CD8-positive, alpha-beta memory T cell (primary cell): ENCODE measurements at regions not wholly inside any gene's neighbourhood (a gene's known extent, or its start where the extent isn't known, plus 50 kb on each side); places are given as distances from the start of the nearest gene placed in this dataset.

ENCODE experiments used
- CTCF ChIA-PET: fragments of 350-600 bp; sonication (Branson Sonifier 250); formaldehyde crosslinking; loops from one replicate; lab custom pipeline; 2021; ENCODE audit warnings: antibody characterized with exemption; lab: Charles Lee
- POLR2A ChIA-PET: fragments of 350-600 bp; sonication (Branson Sonifier 250); formaldehyde crosslinking; loops from one replicate; lab custom pipeline; 2021; ENCODE audit warnings: antibody characterized with exemption; lab: Charles Lee
- DNase-seq, 5 donors: peaks; one replicate each; pipeline versions ENCODE4 v3.0.0 to v3.0.0-alpha.2; 2020 to 2022; ENCODE audit warnings: mixed read lengths in 1 of 5
- H3K27ac ChIP-seq: one replicate; pipeline ENCODE4 v1.7.0; 2013; ENCODE audit warnings: low read depth, mild to moderate bottlenecking, low read length, moderate library complexity
- H3K27me3 ChIP-seq: 2 replicates; pipeline ENCODE4 v1.7.0; 2013; ENCODE audit warnings: low read length, mild to moderate bottlenecking; ENCODE audit not compliant: insufficient read depth, poor library complexity, severe bottlenecking
- H3K36me3 ChIP-seq: 2 replicates; pipeline ENCODE4 v1.7.0; 2013; ENCODE audit warnings: mild to moderate bottlenecking, low read length, moderate library complexity; ENCODE audit not compliant: insufficient read depth
- H3K4me1 ChIP-seq: 2 replicates; pipeline ENCODE4 v1.7.0; 2013; ENCODE audit warnings: mild to moderate bottlenecking, low read length, moderate library complexity; ENCODE audit not compliant: insufficient read depth
- H3K4me3 ChIP-seq: 2 replicates; pipeline ENCODE4 v1.7.0; 2013; ENCODE audit warnings: mild to moderate bottlenecking, low read length
- H3K9me3 ChIP-seq: 2 replicates; pipeline ENCODE4 v1.7.0; 2013; ENCODE audit warnings: mild to moderate bottlenecking, low read length
- H3K27ac Mint-ChIP-seq, 8 donors: one replicate each; pipeline ENCODE4 v1.8.0; 2020 to 2021; ENCODE audit warnings: mixed read lengths in 8 of 8, mild to moderate bottlenecking in 6 of 8, inconsistent platforms in 3 of 8, moderate library complexity in 3 of 8
- H3K27me3 Mint-ChIP-seq, 2 donors: one replicate each; pipeline ENCODE4 v1.8.0; 2020 to 2021; ENCODE audit warnings: mixed read lengths in 2 of 2, mild to moderate bottlenecking in 1 of 2, moderate library complexity in 1 of 2
- H3K36me3 Mint-ChIP-seq, 3 donors: one replicate each; pipeline ENCODE4 v1.8.0; 2020 to 2021; ENCODE audit warnings: mixed read lengths in 3 of 3, inconsistent platforms in 1 of 3, mild to moderate bottlenecking in 1 of 3
- H3K4me1 Mint-ChIP-seq, 3 donors: one replicate each; pipeline ENCODE4 v1.8.0; 2020 to 2021; ENCODE audit warnings: mixed read lengths in 3 of 3, inconsistent platforms in 1 of 3, mild to moderate bottlenecking in 1 of 3
- H3K4me3 Mint-ChIP-seq, 7 donors: one replicate each; pipeline ENCODE4 v1.8.0; 2020 to 2021; ENCODE audit warnings: mixed read lengths in 7 of 7, mild to moderate bottlenecking in 6 of 7, moderate library complexity in 4 of 7, inconsistent platforms in 2 of 7
- H3K9me3 Mint-ChIP-seq, 5 donors: one replicate each; pipeline ENCODE4 v1.8.0; 2020 to 2022; ENCODE audit warnings: mixed read lengths in 5 of 5, mild to moderate bottlenecking in 3 of 5, moderate library complexity in 2 of 5, inconsistent platforms in 1 of 5

- Histone ChIP-seq H3K27me3 (no peaks in the 10 kb centered on the region), H3K4me3 (no peak overlapping the region), H3K27ac (no peak overlapping the region), H3K36me3 (no peaks in the 10 kb centered on the region), H3K9me3 (no peaks in the 10 kb centered on the region), H3K4me1 (no peaks in the 10 kb centered on the region)
- no peaks in the 10 kb centered on the region for H3K4me1 Mint-ChIP-seq
- ChIA-PET POLR2A (no interaction called here), CTCF (interaction anchor here (1.3 kb wide), 1 partner anchor 17 kb away, joined by 3 read pairs; no protein-coding TSS in a partner anchor)
- no peak overlapping the region for H3K4me3 Mint-ChIP-seq
- no peak overlapping the region for H3K27ac Mint-ChIP-seq
- peaks cover 0 to 28% (median 4%) of the 10 kb centered on the region in 3 donors for H3K36me3 Mint-ChIP-seq
- no peak for DNase-seq
- H3K27me3 Mint-ChIP-seq: peaks cover 0 to 4% of the 10 kb centered on the region in 2 donors
- peaks cover 1 to 10% (median 8%) of the 10 kb centered on the region in 5 donors for H3K9me3 Mint-ChIP-seq
Observed at GRCh38 chr21:34215501-34215900, 142.1 kb downstream of the MRPS6 start.

- POLR2A ChIA-PET: no interaction called here
Observed at GRCh38 chr21:34215911-34216717, 142.7 kb downstream of the MRPS6 start.

GRCh38 chr21:34216718-34217032 is 143.3 kb downstream of the MRPS6 start:
- peaks cover 0 to 9% of the 10 kb centered on the region in 2 donors for H3K27me3 Mint-ChIP-seq
- H3K9me3 Mint-ChIP-seq: peaks cover 1 to 10% (median 8%) of the 10 kb centered on the region in 5 donors
- no peak overlapping the region for H3K27ac Mint-ChIP-seq
- no peak for DNase-seq
- peaks cover 0 to 22% (median 7%) of the 10 kb centered on the region in 3 donors for H3K36me3 Mint-ChIP-seq
- ChIA-PET POLR2A (no interaction called here), CTCF (interaction anchor here (1.3 kb wide), 1 partner anchor 18 kb away, joined by 3 read pairs; no protein-coding TSS in a partner anchor)
- H3K4me1 ChIP-seq: no peaks in the 10 kb centered on the region
- H3K4me3 ChIP-seq: no peak overlapping the region
- no peaks in the 10 kb centered on the region for H3K9me3 ChIP-seq
- H3K27ac ChIP-seq: no peak overlapping the region
- H3K4me3 Mint-ChIP-seq: no peak overlapping the region
- H3K27me3 ChIP-seq: no peaks in the 10 kb centered on the region
- no peaks in the 10 kb centered on the region for H3K4me1 Mint-ChIP-seq
- no peaks in the 10 kb centered on the region for H3K36me3 ChIP-seq

More at GRCh38 chr21:34215911-34216717, 142.7 kb downstream of the MRPS6 start:
- CTCF ChIA-PET: interaction anchor here (1.3 kb wide), 1 partner anchor 17 kb away, joined by 3 read pairs; no protein-coding TSS in a partner anchor
- H3K4me3 Mint-ChIP-seq: no peak overlapping the region
- H3K4me1 ChIP-seq: no peaks in the 10 kb centered on the region
- H3K27me3 ChIP-seq: no peaks in the 10 kb centered on the region
- no peak overlapping the region for H3K4me3 ChIP-seq
- H3K36me3 Mint-ChIP-seq: peaks cover 0 to 26% (median 4%) of the 10 kb centered on the region in 3 donors
- no peaks in the 10 kb centered on the region for H3K9me3 ChIP-seq
- H3K36me3 ChIP-seq: no peaks in the 10 kb centered on the region
- no peak for DNase-seq
- peaks cover 0 to 4% of the 10 kb centered on the region in 2 donors for H3K27me3 Mint-ChIP-seq
- H3K4me1 Mint-ChIP-seq: no peaks in the 10 kb centered on the region
- no peak overlapping the region for H3K27ac Mint-ChIP-seq
- peaks cover 1 to 10% (median 8%) of the 10 kb centered on the region in 5 donors for H3K9me3 Mint-ChIP-seq
- H3K27ac ChIP-seq: no peak overlapping the region

- Histone ChIP-seq H3K4me3 (no peak overlapping the region), H3K4me1 (no peaks in the 10 kb centered on the region), H3K27ac (no peak overlapping the region), H3K9me3 (no peaks in the 10 kb centered on the region), H3K36me3 (no peaks in the 10 kb centered on the region), H3K27me3 (no peaks in the 10 kb centered on the region)
- H3K36me3 Mint-ChIP-seq: peaks cover 0 to 23% (median 7%) of the 10 kb centered on the region in 3 donors
- ChIA-PET CTCF (no interaction called here), POLR2A (no interaction called here)
- DNase-seq: no peak
- peaks cover 1 to 10% (median 8%) of the 10 kb centered on the region in 5 donors for H3K9me3 Mint-ChIP-seq
- no peaks in the 10 kb centered on the region for H3K4me1 Mint-ChIP-seq
- no peak overlapping the region for H3K4me3 Mint-ChIP-seq
- no peak overlapping the region for H3K27ac Mint-ChIP-seq
- peaks cover 0 to 12% of the 10 kb centered on the region in 2 donors for H3K27me3 Mint-ChIP-seq
Observed at GRCh38 chr21:34217263-34217662, 143.9 kb downstream of the MRPS6 start.

- Histone ChIP-seq H3K36me3 (no peaks in the 10 kb centered on the region), H3K27me3 (no peaks in the 10 kb centered on the region), H3K9me3 (no peaks in the 10 kb centered on the region), H3K4me3 (no peak overlapping the region), H3K27ac (no peak overlapping the region), H3K4me1 (no peaks in the 10 kb centered on the region)
- POLR2A ChIA-PET: no interaction called here
- CTCF ChIA-PET: interaction anchor here (1.7 kb wide), 1 partner anchor 295 kb away, joined by 3 read pairs; no protein-coding TSS in a partner anchor
- Mint-ChIP-seq H3K9me3 (peaks cover 0 to 5% (median 2%) of the 10 kb centered on the region in 5 donors), H3K4me1 (no peaks in the 10 kb centered on the region), H3K27ac (no peak overlapping the region), H3K27me3 (peaks cover 1 to 13% of the 10 kb centered on the region in 2 donors), H3K36me3 (peaks cover 0 to 18% (median 7%) of the 10 kb centered on the region in 3 donors), H3K4me3 (no peak overlapping the region)
- no peak for DNase-seq
Observed at GRCh38 chr21:34219334-34220060, 144.3 kb upstream of the KCNE2 start.

GRCh38 chr21:34220556-34221195 is 143.1 kb upstream of the KCNE2 start:
- no peaks in the 10 kb centered on the region for H3K36me3 ChIP-seq
- POLR2A ChIA-PET: no interaction called here
- no peaks in the 10 kb centered on the region for H3K27me3 ChIP-seq
- H3K4me3 Mint-ChIP-seq: no peak overlapping the region
- peaks cover 0 to 11% (median 7%) of the 10 kb centered on the region in 3 donors for H3K36me3 Mint-ChIP-seq
- CTCF ChIA-PET: interaction anchor here (1.7 kb wide), 1 partner anchor 296 kb away, joined by 3 read pairs; no protein-coding TSS in a partner anchor
- no peaks in the 10 kb centered on the region for H3K9me3 Mint-ChIP-seq
- no peak overlapping the region for H3K27ac ChIP-seq
- no peak overlapping the region for H3K4me3 ChIP-seq
- no peaks in the 10 kb centered on the region for H3K4me1 ChIP-seq
- no peaks in the 10 kb centered on the region for H3K4me1 Mint-ChIP-seq
- H3K27ac Mint-ChIP-seq: no peak overlapping the region
- no peak for DNase-seq
- H3K27me3 Mint-ChIP-seq: peaks cover 1 to 8% of the 10 kb centered on the region in 2 donors
- no peaks in the 10 kb centered on the region for H3K9me3 ChIP-seq

GRCh38 chr21:34221331-34222030 is 142.3 kb upstream of the KCNE2 start:
- Histone ChIP-seq H3K36me3 (no peaks in the 10 kb centered on the region), H3K27ac (no peak overlapping the region), H3K4me3 (no peak overlapping the region), H3K27me3 (no peaks in the 10 kb centered on the region), H3K4me1 (no peaks in the 10 kb centered on the region), H3K9me3 (no peaks in the 10 kb centered on the region)
- POLR2A ChIA-PET: no interaction called here
- Mint-ChIP-seq H3K27ac (no peak overlapping the region), H3K27me3 (peaks cover 1 to 8% of the 10 kb centered on the region in 2 donors), H3K36me3 (peaks cover 0 to 11% (median 7%) of the 10 kb centered on the region in 3 donors), H3K9me3 (no peaks in the 10 kb centered on the region), H3K4me1 (no peaks in the 10 kb centered on the region), H3K4me3 (no peak overlapping the region)
- no peak for DNase-seq
- CTCF ChIA-PET: interaction anchor here (0.8 kb wide), 1 partner anchor 15 kb away, joined by 3 read pairs; no protein-coding TSS in a partner anchor
